Effector memory CD4-positive, alpha-beta T cell (primary cell): ENCODE measurements at regions not wholly inside any gene's neighbourhood (a gene's known extent, or its start where the extent isn't known, plus 50 kb on each side); places are given as distances from the start of the nearest gene placed in this dataset.

Experiments used
- DNase-seq, 3 donors: peaks; one replicate each; pipeline ENCODE4 v3.0.0-alpha.2; 2020
- H3K27ac ChIP-seq: 2 replicates; pipeline ENCODE4 v1.7.0; 2013; ENCODE audit warnings: mild to moderate bottlenecking, low read length, moderate library complexity; ENCODE audit not compliant: insufficient read depth, poor library complexity, severe bottlenecking
- H3K27me3 ChIP-seq: replicated peaks from 2 replicates; pipeline ENCODE4 v1.7.0; 2013; ENCODE audit warnings: mild to moderate bottlenecking, low read length; ENCODE audit not compliant: insufficient read depth, control insufficient read depth, poor library complexity, severe bottlenecking
- H3K36me3 ChIP-seq: 2 replicates; pipeline ENCODE4 v1.7.0; 2013; ENCODE audit warnings: mild to moderate bottlenecking, low read length, moderate library complexity; ENCODE audit not compliant: control insufficient read depth, insufficient read depth
- H3K4me1 ChIP-seq: 2 replicates; pipeline ENCODE4 v1.7.0; 2013; ENCODE audit warnings: low read length, mild to moderate bottlenecking; ENCODE audit not compliant: control insufficient read depth, insufficient read depth, poor library complexity, severe bottlenecking
- H3K4me3 ChIP-seq: 2 replicates; pipeline ENCODE4 v1.7.0; 2013; ENCODE audit warnings: low read length, low read depth, mild to moderate bottlenecking; ENCODE audit not compliant: insufficient read depth, poor library complexity, severe bottlenecking
- H3K9me3 ChIP-seq: 2 replicates; pipeline ENCODE4 v1.7.0; 2013; ENCODE audit warnings: mild to moderate bottlenecking, low read length, moderate library complexity; ENCODE audit not compliant: control insufficient read depth

DNA sequence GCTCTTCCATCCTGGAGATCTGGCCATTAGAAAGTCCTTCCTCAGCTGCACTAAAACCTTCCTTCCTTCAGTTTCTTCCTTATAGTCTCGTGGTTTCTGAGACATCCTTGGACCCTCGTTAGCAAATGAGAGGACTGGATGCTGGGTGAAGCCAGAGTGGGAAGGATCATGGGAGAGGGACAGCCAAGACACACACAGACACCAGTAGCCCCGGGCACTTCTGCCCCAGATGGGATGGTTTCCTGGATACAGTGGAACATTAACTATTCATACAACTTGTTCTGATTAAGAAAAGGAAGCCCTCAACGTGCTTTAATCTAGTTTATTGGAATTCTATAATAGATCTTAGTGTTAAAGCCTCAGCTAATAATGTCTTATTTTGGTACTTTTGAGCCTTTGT, 125.5 kb downstream of the SEC61B start:
- Histone ChIP-seq H3K4me3 (no peak overlapping the region), H3K27ac (no peak overlapping the region), H3K27me3 (no peaks in the 10 kb centered on the region), H3K4me1 (no peaks in the 10 kb centered on the region), H3K9me3 (no peaks in the 10 kb centered on the region), H3K36me3 (no peaks in the 10 kb centered on the region)
- no peak for DNase-seq

DNA sequence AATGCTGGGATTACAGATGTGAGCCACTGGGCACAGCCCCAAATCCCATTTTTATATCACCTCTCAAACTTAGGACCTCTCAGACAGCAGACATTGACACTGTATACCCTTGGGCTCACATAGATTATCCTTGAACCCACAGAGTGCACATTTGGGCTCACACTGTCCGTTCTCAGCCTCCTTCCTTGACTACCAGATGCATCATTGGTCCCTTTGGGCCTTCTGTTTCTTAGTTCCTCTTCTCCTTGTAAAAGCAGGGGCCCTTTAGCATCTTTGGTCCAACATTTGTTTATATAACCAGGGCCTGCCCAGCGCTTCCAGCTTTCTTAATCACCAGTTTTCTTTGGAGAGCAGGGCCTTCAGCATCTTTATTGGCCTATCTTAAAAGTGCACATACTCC, 126.2 kb downstream of the SEC61B start:
- no peaks in the 10 kb centered on the region for H3K9me3 ChIP-seq
- no peaks in the 10 kb centered on the region for H3K36me3 ChIP-seq
- no peak for DNase-seq
- no peak overlapping the region for H3K27ac ChIP-seq
- no peak overlapping the region for H3K4me3 ChIP-seq
- no peaks in the 10 kb centered on the region for H3K4me1 ChIP-seq
- no peaks in the 10 kb centered on the region for H3K27me3 ChIP-seq

DNA sequence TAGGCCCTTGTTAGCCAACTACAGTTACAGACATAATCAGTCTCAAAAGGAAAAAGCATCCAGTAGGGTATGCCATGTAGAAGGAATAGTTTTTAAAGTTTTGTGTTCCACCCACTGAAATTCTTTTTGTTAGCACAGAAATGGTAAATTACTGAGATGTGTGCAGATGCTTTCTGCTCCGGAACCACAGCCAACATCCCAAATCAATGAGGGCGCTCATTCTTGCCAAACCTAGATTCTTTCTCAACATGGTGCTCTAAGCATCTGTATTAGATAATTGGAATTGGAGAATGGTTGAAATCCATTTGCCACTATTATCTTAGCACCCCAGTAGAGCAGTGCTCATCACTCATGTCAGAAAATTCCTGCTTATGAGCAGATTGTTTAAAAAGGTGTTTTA, 127.8 kb downstream of the SEC61B start:
- no peak for DNase-seq
- Histone ChIP-seq H3K4me1 (no peaks in the 10 kb centered on the region), H3K4me3 (no peak overlapping the region), H3K27me3 (no peaks in the 10 kb centered on the region), H3K27ac (no peak overlapping the region), H3K36me3 (no peaks in the 10 kb centered on the region), H3K9me3 (no peaks in the 10 kb centered on the region)

DNA sequence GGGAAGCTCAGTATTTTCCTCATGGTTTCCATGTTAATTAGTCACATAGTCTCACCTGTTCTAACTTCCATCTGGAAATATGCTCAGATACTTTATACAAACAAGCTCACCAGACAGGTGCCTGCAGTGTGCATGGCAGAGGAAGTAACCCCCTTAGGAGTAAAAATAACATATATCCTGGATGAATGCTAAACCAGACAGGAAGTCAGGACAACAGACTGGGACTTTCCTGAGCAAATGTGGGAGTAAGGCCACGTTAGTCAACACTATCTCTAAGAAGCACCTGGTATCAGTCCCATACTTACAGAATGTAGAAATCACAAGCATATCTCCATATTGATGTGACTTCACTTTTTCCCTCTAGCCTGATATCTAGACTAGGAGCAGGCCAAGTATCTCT, 128.4 kb downstream of the SEC61B start:
- Histone ChIP-seq H3K4me1 (no peaks in the 10 kb centered on the region), H3K27ac (no peak overlapping the region), H3K27me3 (no peaks in the 10 kb centered on the region), H3K36me3 (no peaks in the 10 kb centered on the region), H3K4me3 (no peak overlapping the region), H3K9me3 (no peaks in the 10 kb centered on the region)
- DNase-seq, result no peak

DNA sequence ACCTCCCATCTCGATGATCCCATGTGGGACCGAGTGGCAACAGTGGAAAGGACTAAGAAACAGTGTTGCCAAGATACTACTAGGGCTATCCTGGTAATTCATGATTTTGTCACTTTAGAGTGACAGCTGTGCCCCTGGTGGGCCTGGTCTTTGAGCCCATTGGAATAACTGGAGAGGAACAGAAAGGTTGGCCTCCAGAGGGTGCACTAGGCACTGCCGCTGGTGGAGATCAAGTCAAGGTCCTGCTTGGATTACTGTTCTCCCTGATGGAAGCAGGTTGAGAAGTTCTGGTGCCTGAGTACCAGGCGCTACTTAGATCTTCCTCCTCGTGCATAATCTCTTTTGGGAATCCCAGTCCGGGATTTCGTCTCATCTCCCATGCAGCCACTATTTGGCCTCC, 129.6 kb downstream of the SEC61B start:
- Histone ChIP-seq H3K36me3 (no peaks in the 10 kb centered on the region), H3K9me3 (no peaks in the 10 kb centered on the region), H3K4me1 (no peaks in the 10 kb centered on the region)

DNA sequence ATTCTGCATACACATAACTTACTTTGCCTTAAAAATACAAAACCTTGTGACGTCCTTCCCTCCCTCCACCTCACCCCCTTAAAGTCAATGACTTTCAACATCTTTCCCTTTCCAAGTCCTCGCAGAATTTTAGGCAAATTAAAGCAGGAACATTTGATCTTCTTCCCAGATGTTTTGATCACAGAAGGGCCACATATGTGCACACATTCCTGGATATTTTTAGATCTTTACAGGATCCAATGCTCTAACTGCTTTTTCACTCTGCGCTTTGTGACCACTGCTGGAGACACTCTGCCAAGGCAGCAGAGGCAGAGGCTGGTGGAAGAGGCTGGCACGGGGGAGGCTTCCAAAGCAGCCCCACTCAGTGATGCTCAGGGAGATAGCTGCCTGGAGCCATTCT, 130.7 kb downstream of the SEC61B start:
- DNase-seq, result no peak
- Histone ChIP-seq H3K4me3 (no peak overlapping the region), H3K27me3 (no peaks in the 10 kb centered on the region), H3K9me3 (no peaks in the 10 kb centered on the region), H3K4me1 (no peaks in the 10 kb centered on the region), H3K36me3 (no peaks in the 10 kb centered on the region), H3K27ac (no peak overlapping the region)

More for the DNA sequence above, 129.6 kb downstream of the SEC61B start:
- no peak for DNase-seq
- no peak overlapping the region for H3K27ac ChIP-seq
- no peak overlapping the region for H3K4me3 ChIP-seq
- H3K27me3 ChIP-seq, result no peaks in the 10 kb centered on the region

DNA sequence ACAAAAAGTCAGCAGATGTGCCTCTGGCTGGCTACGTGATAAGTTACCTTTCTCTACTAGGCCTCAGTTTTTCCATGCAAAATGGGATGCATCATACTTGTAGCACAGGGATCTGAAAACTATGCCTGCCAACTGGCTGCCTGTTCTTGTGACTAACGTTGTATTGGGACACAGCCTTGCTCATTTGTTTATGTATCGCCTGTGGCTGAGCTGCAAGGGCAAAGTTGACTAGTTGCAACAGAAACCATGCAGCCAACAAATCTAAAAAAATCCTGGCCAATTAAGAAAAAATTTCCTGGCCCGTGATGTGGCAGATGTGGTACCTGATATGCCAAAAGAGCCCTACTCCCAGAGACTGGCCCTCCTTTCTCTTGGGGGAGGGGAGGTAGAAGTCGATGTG, 131.3 kb downstream of the SEC61B start:
- H3K4me3 ChIP-seq, result no peak overlapping the region
- H3K27ac ChIP-seq, result no peak overlapping the region
- H3K9me3 ChIP-seq, result no peaks in the 10 kb centered on the region
- H3K27me3 ChIP-seq, result no peaks in the 10 kb centered on the region
- DNase-seq, result no peak
- H3K4me1 ChIP-seq, result no peaks in the 10 kb centered on the region
- H3K36me3 ChIP-seq, result no peaks in the 10 kb centered on the region

DNA sequence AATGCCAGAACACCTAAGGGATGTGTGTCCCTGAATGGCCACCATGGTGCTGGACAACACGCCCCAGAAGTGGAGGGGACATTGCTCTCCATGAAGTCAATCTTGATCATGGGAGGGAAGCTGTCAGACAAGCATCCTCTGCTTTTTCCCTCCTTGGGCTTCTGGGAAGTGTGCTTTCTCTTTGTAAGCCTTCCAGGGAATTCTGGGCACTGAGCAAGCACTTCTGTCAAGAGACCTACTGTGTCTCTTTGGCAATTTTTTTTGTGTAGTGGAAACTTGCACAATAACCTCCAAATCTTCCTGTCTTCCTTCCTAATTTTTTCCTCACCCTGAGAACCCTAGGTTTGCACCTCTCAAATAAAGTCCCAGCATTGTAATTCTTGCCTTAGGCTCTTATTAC, 132.0 kb downstream of the SEC61B start:
- no peaks in the 10 kb centered on the region for H3K4me1 ChIP-seq
- DNase-seq, result no peak
- H3K27ac ChIP-seq, result no peak overlapping the region

DNA sequence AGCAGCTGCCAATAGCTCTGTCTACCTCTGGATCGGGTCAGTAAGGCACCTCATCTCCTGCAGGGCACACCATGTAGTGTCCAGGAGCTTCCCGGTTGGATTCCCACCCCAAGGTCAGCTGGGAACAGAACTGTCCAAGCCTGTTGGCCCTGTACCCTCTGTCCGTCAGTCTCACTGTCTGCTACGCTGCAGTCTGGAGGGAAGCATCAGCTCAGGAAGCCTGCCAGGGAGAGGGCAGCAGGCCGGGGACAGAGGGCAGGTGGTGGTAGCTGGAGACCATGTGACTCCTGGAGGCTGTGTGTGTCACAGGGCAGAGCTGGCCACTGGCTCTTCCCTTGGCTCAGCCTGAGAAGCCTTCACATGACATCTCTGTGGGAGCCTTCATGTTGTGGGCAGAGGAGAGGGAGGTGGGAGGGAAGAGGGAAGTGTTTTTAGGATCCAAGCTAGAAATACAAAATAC, 134.5 kb downstream of the SEC61B start:
- DNase-seq, result no peak
- H3K36me3 ChIP-seq, result no peaks in the 10 kb centered on the region
- H3K9me3 ChIP-seq, result no peaks in the 10 kb centered on the region
- H3K4me3 ChIP-seq, result no peak overlapping the region
- no peaks in the 10 kb centered on the region for H3K4me1 ChIP-seq
- H3K27me3 ChIP-seq, result no peaks in the 10 kb centered on the region
- H3K27ac ChIP-seq, result no peak overlapping the region

More for the DNA sequence above, 132.0 kb downstream of the SEC61B start:
- H3K36me3 ChIP-seq, result no peaks in the 10 kb centered on the region
- no peaks in the 10 kb centered on the region for H3K27me3 ChIP-seq
- no peaks in the 10 kb centered on the region for H3K9me3 ChIP-seq
- no peak overlapping the region for H3K4me3 ChIP-seq

DNA sequence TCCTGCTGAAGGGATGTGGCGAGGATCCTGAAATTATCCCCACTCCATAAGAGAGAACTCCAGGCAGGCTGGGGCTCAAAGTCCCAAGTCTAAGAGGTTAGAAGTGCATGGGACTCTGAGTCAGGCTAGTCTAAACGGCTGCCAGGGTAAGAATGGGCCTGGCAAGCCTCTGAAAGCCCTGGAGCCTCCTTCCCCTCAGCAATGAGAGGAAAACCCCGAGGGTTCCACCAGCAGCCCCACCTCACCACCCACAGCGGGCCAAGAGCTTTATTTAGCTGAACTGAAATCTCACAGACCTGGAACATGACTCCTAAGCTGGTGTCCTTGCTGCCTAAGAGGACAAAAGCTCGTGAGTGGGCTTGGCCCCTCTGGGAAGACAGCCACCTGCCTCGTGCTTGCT, 135.5 kb downstream of the SEC61B start:
- DNase-seq, result no peak
- no peaks in the 10 kb centered on the region for H3K36me3 ChIP-seq
- H3K4me1 ChIP-seq, result no peaks in the 10 kb centered on the region
- no peaks in the 10 kb centered on the region for H3K9me3 ChIP-seq
- H3K27ac ChIP-seq, result no peak overlapping the region
- no peaks in the 10 kb centered on the region for H3K27me3 ChIP-seq
- H3K4me3 ChIP-seq, result no peak overlapping the region

DNA sequence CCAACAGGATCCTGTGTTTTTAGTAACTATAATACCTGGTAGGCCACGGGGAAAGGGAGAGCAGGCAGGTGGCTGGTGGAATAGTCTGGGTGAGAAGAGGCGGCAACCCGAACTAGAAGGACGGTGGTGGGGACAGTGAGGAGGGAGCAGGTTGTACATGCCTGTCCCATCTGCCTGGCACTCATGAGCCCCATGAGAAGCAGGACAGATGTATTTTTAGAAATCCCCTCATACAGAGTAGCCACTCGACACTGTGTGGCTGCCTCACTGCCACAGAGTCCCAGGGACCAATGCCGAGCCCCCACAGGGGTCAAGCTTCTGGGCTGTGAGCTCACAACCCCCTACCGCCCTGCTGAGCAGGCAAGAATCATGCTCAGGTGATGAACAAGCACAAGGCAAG, 136.6 kb downstream of the SEC61B start:
- Histone ChIP-seq H3K36me3 (no peaks in the 10 kb centered on the region), H3K27me3 (no peaks in the 10 kb centered on the region), H3K4me3 (no peak overlapping the region), H3K27ac (no peak overlapping the region), H3K4me1 (no peaks in the 10 kb centered on the region), H3K9me3 (no peaks in the 10 kb centered on the region)
- DNase-seq, result no peak
